ENCODE measurements at regions not wholly inside any gene's neighbourhood (a gene's known extent, or its start where the extent isn't known, plus 50 kb on each side); places are given as distances from the start of the nearest gene placed in this dataset.
"Not testable (repeated sequence)": the region's sequence is repeated elsewhere in the genome, so short reads cannot be mapped to it uniquely, and the experiment has no call there.

DNA sequence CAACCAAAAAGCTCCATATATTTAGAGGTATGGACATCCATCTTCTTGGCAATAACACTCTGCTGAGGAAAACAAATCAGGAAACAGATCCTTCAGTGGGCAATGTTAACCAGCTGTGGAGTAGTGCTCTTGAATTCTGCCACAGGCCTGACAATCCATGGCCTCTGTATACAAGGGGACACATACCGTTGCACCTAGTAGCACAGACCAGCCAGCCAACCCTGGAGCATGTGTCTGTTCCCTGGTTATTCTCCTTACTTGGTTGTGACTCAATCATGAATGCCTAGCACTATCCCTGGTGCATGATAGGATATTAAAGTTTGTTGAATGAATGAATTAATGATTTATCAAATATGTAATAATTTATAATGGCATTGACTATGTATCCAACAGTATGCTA, 261.4 kb upstream of the MGAT5 start:
- peaks cover 10% of the 10 kb centered on the region for H3K27me3 Mint-ChIP-seq (ENCODE audit: low read depth)
- H3K36me3 Mint-ChIP-seq (ENCODE audit: insufficient read depth in 2 of 2) = no peaks in the 10 kb centered on the region
- no peak for ATAC-seq (replicated peaks in 1 of 2)
- H3K27ac Mint-ChIP-seq = no peak overlapping the region
- no peaks in the 10 kb centered on the region for H3K4me1 Mint-ChIP-seq (ENCODE audit: low read depth)
- no peaks in the 10 kb centered on the region for H3K9me3 Mint-ChIP-seq
- no peak for DNase-seq
- H3K4me3 Mint-ChIP-seq = no peak overlapping the region

DNA sequence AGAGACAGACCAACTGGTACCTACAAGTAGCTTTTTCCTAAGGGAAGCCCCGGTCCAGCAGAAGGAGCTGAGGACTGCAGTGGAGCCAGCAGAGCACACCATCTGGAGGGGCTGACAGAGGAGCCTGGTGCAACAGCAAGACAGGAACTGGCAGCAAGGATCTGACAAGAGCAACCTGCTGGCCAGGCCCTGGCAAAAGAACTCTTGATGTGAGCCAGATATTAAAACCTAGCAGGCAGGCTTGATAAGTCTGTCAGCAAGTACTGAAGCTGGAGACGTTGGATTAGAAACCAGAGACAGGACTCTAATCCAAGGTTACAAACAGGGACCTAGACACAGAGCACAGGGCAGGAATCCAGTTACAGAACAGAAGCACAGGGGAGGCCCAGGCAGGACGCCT, 260.7 kb upstream of the MGAT5 start:
- no peak overlapping the region for H3K4me3 Mint-ChIP-seq
- H3K27me3 Mint-ChIP-seq (ENCODE audit: low read depth) = peaks cover 10% of the 10 kb centered on the region
- H3K27ac Mint-ChIP-seq = no peak overlapping the region
- no peaks in the 10 kb centered on the region for H3K4me1 Mint-ChIP-seq (ENCODE audit: low read depth)
- H3K36me3 Mint-ChIP-seq (ENCODE audit: insufficient read depth in 2 of 2) = no peaks in the 10 kb centered on the region
- H3K9me3 Mint-ChIP-seq = no peaks in the 10 kb centered on the region
- ATAC-seq (replicated peaks in 1 of 2) (no peak), DNase-seq (no peak)

DNA sequence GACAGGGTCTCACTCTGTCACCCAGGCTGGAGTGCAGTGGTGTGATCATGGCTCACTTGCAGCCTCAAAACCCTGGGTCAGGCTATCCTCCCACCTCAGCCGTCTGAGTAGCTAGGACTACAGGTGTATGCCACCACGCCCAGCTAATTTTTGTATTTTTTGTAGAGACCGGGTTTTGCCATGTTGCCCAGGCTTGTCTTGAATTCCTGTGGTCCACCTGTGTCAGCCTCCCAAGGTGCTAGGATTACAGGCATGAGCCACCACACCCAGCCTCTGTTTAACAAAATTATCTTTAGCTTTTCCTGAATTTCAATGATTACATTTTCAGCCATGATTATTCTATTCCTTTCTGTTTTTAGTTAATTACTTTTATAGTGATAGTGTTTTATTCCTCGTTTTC, 255.1 kb upstream of the MGAT5 start:
- not testable (repeated sequence) for H3K27me3 Mint-ChIP-seq (ENCODE audit: low read depth); H3K9me3 Mint-ChIP-seq; H3K4me1 Mint-ChIP-seq (ENCODE audit: low read depth); ATAC-seq (replicated peaks in 1 of 2); H3K4me3 Mint-ChIP-seq; H3K36me3 Mint-ChIP-seq (ENCODE audit: insufficient read depth in 2 of 2); DNase-seq; H3K27ac Mint-ChIP-seq

DNA sequence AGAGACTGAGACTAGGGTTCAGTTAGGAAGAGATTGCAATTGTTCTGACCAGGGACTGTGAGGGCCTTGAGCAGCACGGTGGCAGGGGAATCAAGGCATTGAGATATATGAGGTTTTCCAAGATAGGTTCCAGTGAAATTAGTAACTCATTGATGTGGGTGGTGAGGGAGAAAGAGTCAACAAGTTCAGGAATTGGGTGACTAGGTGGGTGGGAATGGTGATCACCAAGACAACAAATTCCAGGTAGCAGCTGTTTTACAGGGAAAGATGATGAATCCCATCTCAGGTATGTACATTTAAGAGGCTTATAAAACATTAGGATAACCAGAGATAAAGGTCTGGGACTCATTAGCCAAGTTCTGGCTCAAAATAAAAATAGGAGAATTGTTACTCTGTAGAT, 251.5 kb upstream of the MGAT5 start:
- Mint-ChIP-seq H3K36me3 (ENCODE audit: insufficient read depth in 2 of 2) (no peaks in the 10 kb centered on the region), H3K4me3 (no peak overlapping the region), H3K4me1 (ENCODE audit: low read depth) (no peaks in the 10 kb centered on the region), H3K27me3 (ENCODE audit: low read depth) (peaks cover 14% of the 10 kb centered on the region), H3K27ac (no peak overlapping the region), H3K9me3 (no peaks in the 10 kb centered on the region)
- DNase-seq = no peak
- no peak for ATAC-seq (replicated peaks in 1 of 2)

DNA sequence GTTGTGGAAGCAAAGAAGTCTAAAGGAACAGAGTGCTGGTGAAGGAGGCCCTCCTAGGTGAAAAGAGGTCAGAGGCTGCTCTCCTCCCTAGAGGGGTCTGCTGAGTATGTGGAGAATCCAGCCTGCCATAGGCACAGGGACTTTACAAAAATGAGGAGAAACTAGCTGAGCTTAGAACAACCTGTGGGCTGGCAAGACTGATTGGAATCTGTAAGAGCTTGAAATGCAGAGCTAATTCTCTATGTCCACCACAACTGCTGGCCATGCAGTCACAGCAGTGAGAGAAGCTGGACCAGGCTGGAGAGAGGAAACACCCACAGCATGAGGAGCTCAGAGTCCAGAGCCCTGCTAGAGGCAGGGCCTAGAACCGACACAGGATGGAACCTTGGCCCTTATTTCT, 251.0 kb upstream of the MGAT5 start:
- Mint-ChIP-seq H3K4me1 (ENCODE audit: low read depth) (no peaks in the 10 kb centered on the region), H3K36me3 (ENCODE audit: insufficient read depth in 2 of 2) (no peaks in the 10 kb centered on the region), H3K9me3 (no peaks in the 10 kb centered on the region), H3K4me3 (no peak overlapping the region), H3K27me3 (ENCODE audit: low read depth) (peaks cover 14% of the 10 kb centered on the region), H3K27ac (no peak overlapping the region)
- ATAC-seq (replicated peaks in 1 of 2) = no peak
- no peak for DNase-seq

DNA sequence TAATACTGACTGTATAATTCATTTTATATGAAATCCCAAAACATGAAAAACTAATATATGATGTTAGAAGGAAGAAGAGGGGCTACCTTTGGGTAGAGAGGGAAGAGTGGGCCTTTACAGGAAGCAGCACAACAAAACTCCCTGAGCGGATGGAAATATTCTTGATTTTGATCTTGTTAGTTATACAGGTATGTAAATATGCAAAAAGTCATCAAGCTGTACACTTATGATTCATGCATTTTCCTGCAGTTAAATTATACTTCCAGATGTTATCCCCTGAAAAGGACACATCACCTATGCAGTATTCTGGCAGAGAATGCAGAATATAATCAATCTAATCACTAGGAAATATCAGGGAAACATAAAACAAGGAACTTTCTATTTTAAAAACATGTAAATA, 249.4 kb upstream of the MGAT5 start:
- no peaks in the 10 kb centered on the region for H3K9me3 Mint-ChIP-seq
- H3K36me3 Mint-ChIP-seq (ENCODE audit: insufficient read depth in 2 of 2) = no peaks in the 10 kb centered on the region
- no peak overlapping the region for H3K27ac Mint-ChIP-seq
- DNase-seq (no peak), ATAC-seq (replicated peaks in 1 of 2) (no peak)
- no peaks in the 10 kb centered on the region for H3K4me1 Mint-ChIP-seq (ENCODE audit: low read depth)
- no peak overlapping the region for H3K4me3 Mint-ChIP-seq
- peaks cover 7% of the 10 kb centered on the region for H3K27me3 Mint-ChIP-seq (ENCODE audit: low read depth)

DNA sequence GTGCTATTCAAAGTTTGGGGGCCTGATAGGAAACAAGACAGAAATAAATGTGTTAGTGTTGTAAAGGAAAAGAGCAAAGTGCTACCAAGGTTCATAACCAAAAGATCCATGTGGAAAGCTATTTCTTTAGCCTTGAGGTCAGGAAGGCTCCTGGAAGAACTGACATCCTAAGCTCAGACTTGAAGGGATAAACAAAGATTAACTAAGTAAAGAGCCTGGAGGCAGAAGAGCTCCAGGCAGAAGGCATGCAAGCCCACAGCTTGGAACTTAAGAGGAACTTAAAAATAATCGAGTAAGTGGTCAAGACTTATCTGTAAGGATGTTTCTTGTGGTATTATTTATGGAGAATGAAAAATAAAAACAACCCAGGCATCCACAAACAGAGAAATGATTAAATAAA, 245.0 kb upstream of the MGAT5 start:
- DNase-seq = no peak
- H3K4me1 Mint-ChIP-seq (ENCODE audit: low read depth) = no peaks in the 10 kb centered on the region
- H3K27me3 Mint-ChIP-seq (ENCODE audit: low read depth) = peaks cover 7% of the 10 kb centered on the region
- H3K9me3 Mint-ChIP-seq = no peaks in the 10 kb centered on the region
- no peak for ATAC-seq (replicated peaks in 1 of 2)
- no peak overlapping the region for H3K4me3 Mint-ChIP-seq
- H3K27ac Mint-ChIP-seq = no peak overlapping the region
- no peaks in the 10 kb centered on the region for H3K36me3 Mint-ChIP-seq (ENCODE audit: insufficient read depth in 2 of 2)

DNA sequence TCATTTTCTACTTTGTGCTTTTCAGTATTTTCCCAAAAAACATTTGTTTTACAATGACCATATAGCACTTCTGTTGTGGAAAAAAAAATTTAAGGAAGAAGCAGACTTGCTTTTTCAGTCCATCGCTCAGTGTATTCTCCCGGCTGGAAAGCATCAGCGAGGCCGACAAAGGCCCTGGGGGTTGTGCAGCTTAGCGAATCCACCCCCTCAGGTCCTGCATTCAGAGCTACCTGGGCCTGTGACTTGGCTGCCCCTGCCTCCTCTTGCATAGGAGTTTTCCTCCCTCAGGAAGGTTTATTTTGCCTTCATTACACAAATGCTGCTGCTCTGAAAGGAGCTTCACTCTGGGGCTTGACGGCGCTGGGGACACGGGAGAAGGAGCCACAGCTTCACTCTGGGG, 244.4 kb upstream of the MGAT5 start:
- ATAC-seq (replicated peaks in 1 of 2) (no peak), DNase-seq (no peak)
- Mint-ChIP-seq H3K9me3 (no peaks in the 10 kb centered on the region), H3K27ac (no peak overlapping the region), H3K4me3 (no peak overlapping the region), H3K36me3 (ENCODE audit: insufficient read depth in 2 of 2) (no peaks in the 10 kb centered on the region), H3K27me3 (ENCODE audit: low read depth) (peaks cover 7% of the 10 kb centered on the region), H3K4me1 (ENCODE audit: low read depth) (no peaks in the 10 kb centered on the region)

DNA sequence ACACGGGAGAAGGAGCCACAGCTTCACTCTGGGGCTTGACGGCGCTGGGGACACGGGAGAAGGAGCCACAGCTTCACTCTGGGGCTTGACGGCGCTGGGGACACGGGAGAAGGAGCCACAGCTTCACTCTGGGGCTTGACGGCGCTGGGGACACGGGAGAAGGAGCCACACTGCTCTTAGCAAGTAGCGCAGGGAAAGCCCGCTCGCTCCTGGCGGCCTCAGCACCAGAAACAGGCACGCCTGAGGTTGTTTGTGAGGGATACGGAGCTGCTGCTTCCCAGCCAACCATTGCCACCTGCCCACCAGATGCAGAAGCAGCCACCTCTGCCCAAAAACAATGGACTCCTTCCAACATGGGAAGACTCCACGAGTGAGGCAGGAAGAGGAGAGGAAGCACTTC, 244.0 kb upstream of the MGAT5 start:
- H3K36me3 Mint-ChIP-seq (ENCODE audit: insufficient read depth in 2 of 2); H3K27me3 Mint-ChIP-seq (ENCODE audit: low read depth); H3K27ac Mint-ChIP-seq; H3K9me3 Mint-ChIP-seq; H3K4me1 Mint-ChIP-seq (ENCODE audit: low read depth); ATAC-seq (replicated peaks in 1 of 2); H3K4me3 Mint-ChIP-seq; DNase-seq: not testable (repeated sequence)

DNA sequence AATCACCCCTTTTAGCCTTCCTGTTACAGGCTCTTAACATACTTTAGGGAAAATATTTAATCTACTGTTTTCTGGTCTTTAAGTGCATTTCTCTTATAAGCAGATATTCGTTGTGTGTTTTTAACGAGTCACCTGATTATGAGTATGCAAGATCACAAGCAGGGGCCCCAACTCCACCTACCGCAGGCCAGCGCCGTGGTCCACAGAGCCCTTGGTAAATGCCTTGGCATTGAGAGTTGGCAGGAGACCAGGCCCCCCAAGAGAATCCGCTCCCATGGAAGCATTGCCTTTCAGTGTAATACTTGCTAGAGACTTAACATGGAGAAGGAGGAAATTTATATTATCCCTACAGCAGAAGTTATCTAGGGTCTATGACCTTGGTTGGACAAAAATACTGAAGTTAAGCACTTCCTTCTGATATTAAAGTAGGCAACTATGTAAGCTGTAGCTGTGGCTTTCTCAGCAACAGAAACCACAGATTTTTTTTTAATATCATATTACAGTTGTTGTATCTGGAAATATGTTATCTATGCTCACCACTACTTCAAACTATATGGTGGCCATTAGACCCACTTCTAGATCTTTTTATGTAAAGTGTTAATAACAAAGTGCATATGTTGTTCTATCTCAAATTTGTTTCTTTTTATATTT, 241.8 kb upstream of the MGAT5 start:
- no peaks in the 10 kb centered on the region for H3K36me3 Mint-ChIP-seq (ENCODE audit: insufficient read depth in 2 of 2)
- H3K27me3 Mint-ChIP-seq (ENCODE audit: low read depth) = peaks cover under 1% of the 10 kb centered on the region
- no peak overlapping the region for H3K27ac Mint-ChIP-seq
- H3K4me3 Mint-ChIP-seq = no peak overlapping the region
- no peak for DNase-seq
- no peak for ATAC-seq (replicated peaks in 1 of 2)
- H3K9me3 Mint-ChIP-seq = no peaks in the 10 kb centered on the region
- H3K4me1 Mint-ChIP-seq (ENCODE audit: low read depth) = no peaks in the 10 kb centered on the region

DNA sequence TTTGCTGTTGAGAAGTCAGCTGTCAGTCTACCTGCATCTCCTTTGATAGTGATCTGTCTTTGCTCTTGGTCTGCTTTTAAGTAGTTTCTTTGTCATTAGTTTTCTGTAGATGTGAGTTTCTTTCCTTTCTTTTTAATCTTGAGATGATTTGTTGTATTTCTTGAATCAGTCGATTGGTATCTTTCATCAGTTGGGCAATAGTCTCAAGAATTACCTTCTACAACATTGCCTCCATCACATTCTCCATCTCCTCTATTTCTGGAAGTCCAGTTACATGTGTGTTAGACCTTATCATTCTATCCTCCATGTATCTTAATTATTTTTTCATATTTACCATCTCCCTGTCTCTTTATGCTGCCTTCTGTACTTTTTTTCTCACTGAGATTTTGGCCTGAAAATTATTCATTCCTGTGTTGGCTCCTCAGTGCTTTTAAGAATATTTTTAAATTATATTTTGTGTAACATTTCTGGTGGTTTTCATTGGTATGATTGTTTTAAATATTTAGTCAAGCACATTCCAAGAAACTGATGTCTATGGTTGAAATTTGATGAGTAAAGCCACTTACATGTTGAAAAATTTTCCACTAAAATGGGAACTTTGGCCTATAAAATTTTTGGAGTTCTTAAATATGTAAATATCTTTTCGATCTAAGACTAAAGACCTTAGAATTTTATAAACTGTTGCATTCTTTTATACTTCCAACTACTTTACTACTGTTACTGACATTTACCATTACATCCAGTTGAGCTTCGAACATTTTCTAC, 239.5 kb upstream of the MGAT5 start:
- H3K4me1 Mint-ChIP-seq (ENCODE audit: low read depth) = no peaks in the 10 kb centered on the region
- DNase-seq (no peak), ATAC-seq (replicated peaks in 1 of 2) (no peak)
- H3K4me3 Mint-ChIP-seq = no peak overlapping the region
- no peaks in the 10 kb centered on the region for H3K27me3 Mint-ChIP-seq (ENCODE audit: low read depth)
- no peak overlapping the region for H3K27ac Mint-ChIP-seq
- H3K9me3 Mint-ChIP-seq = no peaks in the 10 kb centered on the region
- H3K36me3 Mint-ChIP-seq (ENCODE audit: insufficient read depth in 2 of 2) = no peaks in the 10 kb centered on the region

DNA sequence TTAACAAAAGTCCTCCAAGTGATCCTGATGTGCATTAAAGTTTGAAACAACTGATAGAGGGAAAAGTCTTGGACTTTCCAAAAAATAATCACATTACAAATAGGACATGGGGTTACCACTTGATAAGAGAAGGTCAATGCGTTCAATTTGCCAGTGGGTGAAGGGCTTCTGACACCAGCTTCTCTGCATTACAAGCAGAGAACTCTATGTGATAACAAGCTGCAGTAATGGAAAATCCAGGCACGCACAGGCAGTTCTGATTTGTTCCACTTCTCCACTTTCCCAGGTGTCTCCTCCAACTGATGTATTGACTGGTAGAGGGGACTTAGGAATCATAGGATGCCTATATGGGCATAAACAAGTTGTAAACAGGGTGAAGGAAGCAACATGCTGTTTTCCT, 234.0 kb upstream of the MGAT5 start:
- H3K27ac Mint-ChIP-seq = no peak overlapping the region
- peaks cover 22% of the 10 kb centered on the region for H3K4me1 Mint-ChIP-seq (ENCODE audit: low read depth)
- H3K36me3 Mint-ChIP-seq (ENCODE audit: insufficient read depth in 2 of 2) = no peaks in the 10 kb centered on the region
- no peak for DNase-seq
- no peaks in the 10 kb centered on the region for H3K9me3 Mint-ChIP-seq
- ATAC-seq (replicated peaks in 1 of 2) = no peak
- H3K4me3 Mint-ChIP-seq = no peak overlapping the region
- peaks cover 21% of the 10 kb centered on the region for H3K27me3 Mint-ChIP-seq (ENCODE audit: low read depth)

DNA sequence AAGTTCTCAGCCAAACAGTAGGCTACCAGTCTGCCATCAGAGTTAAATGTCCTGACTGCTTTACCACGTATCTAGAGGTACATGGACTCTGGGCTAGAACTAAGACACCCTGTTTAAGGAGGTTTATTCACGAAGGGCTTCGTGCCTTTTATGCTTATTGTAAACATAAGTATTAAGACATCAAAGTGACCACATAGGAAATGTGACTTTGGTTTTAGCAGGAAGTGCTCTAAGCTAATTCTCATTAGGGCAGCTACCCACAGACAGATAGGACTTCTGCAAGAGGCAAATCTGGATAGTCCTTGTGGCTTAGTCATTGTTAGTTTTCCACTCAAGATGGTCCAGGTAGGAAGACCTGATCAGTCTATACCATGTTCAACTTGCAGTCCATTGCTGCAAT, 233.3 kb upstream of the MGAT5 start:
- H3K9me3 Mint-ChIP-seq = no peaks in the 10 kb centered on the region
- H3K27ac Mint-ChIP-seq = no peak overlapping the region
- peaks cover 24% of the 10 kb centered on the region for H3K27me3 Mint-ChIP-seq (ENCODE audit: low read depth)
- no peaks in the 10 kb centered on the region for H3K36me3 Mint-ChIP-seq (ENCODE audit: insufficient read depth in 2 of 2)
- no peak overlapping the region for H3K4me3 Mint-ChIP-seq
- DNase-seq (no peak), ATAC-seq (replicated peaks in 1 of 2) (no peak)
- peaks cover 22% of the 10 kb centered on the region for H3K4me1 Mint-ChIP-seq (ENCODE audit: low read depth)
